ENCODE measurements at regions not wholly inside any gene's neighbourhood (a gene's known extent, or its start where the extent isn't known, plus 50 kb on each side); places are given as distances from the start of the nearest gene placed in this dataset.

DNA sequence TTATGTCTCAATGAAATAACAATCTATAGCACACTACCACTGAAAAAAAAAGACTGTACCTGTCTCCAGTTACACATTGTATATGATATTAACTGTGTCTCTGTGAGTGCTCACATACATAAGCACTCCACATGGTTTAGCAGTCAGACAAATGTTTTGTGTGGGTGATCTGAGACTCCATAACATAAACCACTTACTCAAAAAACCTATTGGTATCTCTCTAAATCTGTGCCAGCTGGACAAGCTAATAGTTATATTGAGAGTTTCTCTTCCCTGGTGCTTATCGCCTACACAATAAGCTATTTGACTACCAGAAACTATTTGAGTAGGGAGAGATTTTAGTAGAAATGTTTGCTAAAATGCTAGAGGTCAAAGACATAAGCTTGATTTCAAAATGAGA, 190.1 kb upstream of the AGR3 start:
- TF ChIP-seq CTCF (IDR thresholded peaks at IDR 0.05; ENCODE audit: low read depth, low read length): no peak

DNA sequence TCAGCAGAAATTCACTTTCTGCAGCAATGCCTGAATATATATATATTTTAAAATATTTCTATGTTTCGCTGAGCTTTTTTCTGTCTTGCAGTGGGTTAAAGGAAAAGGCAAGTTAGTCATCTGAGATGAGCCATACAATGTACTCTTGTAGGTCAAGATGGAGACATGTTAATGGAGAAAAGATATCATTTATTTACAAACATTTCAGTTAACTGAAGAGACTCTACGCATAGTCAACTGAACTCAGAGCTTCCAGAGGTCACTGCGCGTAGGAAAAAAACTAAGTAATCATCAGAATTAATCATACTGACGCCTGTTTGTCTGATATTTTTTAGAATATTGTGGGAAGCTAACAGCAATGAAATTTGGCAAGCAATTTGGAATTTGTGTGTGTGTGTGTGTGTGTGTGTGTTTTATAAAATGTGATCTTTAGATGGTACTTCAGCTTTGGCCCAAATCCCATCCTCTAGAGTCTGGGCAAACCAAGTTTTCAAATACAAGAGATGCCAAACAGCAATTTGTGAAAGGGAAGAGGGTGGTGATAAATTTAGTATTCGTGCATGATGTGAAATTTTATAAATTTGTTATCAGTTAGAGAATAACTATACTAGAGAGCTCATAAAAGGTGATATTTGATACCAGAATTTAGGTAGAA, 193.9 kb upstream of the AGR3 start:
- Histone ChIP-seq H3K27me3 (no peaks in the 10 kb centered on the region), H3K36me3 (no peaks in the 10 kb centered on the region), H3K4me3 (no peak overlapping the region), H3K27ac (no peak overlapping the region), H3K9me3 (ENCODE audit: low read depth) (no peaks in the 10 kb centered on the region), H3K4me1 (ENCODE audit: low read depth) (no peaks in the 10 kb centered on the region)
- no peak for TF ChIP-seq CTCF (IDR thresholded peaks at IDR 0.05; ENCODE audit: low read depth, low read length)
- DNase-seq (ENCODE audit: low read depth in 1 of 2, low spot score in 1 of 2): no peak

More for the DNA sequence above, 190.1 kb upstream of the AGR3 start:
- H3K27ac ChIP-seq: no peak overlapping the region
- H3K9me3 ChIP-seq (ENCODE audit: low read depth): no peaks in the 10 kb centered on the region
- no peak for DNase-seq (ENCODE audit: low read depth in 1 of 2, low spot score in 1 of 2)
- no peak overlapping the region for H3K4me3 ChIP-seq
- H3K27me3 ChIP-seq: no peaks in the 10 kb centered on the region
- no peaks in the 10 kb centered on the region for H3K36me3 ChIP-seq
- no peaks in the 10 kb centered on the region for H3K4me1 ChIP-seq (ENCODE audit: low read depth)

DNA sequence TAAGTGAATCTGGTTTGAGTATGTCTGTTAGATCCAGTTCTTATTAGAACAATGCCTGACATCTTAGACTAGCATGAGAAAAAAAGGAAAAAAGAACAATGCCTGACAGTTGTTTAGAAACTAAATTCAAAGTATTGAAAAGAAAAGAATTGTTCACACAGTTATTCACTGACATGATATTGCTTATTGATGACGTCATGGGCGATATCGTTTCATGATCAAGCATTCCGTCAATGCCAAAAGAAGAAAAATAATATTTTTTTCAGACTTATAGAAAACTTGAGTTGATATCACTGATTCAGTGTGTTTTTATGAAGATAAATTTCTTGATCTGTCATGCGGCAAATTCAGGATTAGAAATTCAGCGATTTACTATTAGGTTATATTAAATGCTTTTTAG, 196.5 kb upstream of the AGR3 start:
- no peak for DNase-seq (ENCODE audit: low read depth in 1 of 2, low spot score in 1 of 2)
- Histone ChIP-seq H3K4me1 (ENCODE audit: low read depth) (no peaks in the 10 kb centered on the region), H3K36me3 (no peaks in the 10 kb centered on the region), H3K4me3 (no peak overlapping the region), H3K27me3 (no peaks in the 10 kb centered on the region), H3K27ac (no peak overlapping the region), H3K9me3 (ENCODE audit: low read depth) (no peaks in the 10 kb centered on the region)
- no peak for TF ChIP-seq CTCF (IDR thresholded peaks at IDR 0.05; ENCODE audit: low read depth, low read length)

DNA sequence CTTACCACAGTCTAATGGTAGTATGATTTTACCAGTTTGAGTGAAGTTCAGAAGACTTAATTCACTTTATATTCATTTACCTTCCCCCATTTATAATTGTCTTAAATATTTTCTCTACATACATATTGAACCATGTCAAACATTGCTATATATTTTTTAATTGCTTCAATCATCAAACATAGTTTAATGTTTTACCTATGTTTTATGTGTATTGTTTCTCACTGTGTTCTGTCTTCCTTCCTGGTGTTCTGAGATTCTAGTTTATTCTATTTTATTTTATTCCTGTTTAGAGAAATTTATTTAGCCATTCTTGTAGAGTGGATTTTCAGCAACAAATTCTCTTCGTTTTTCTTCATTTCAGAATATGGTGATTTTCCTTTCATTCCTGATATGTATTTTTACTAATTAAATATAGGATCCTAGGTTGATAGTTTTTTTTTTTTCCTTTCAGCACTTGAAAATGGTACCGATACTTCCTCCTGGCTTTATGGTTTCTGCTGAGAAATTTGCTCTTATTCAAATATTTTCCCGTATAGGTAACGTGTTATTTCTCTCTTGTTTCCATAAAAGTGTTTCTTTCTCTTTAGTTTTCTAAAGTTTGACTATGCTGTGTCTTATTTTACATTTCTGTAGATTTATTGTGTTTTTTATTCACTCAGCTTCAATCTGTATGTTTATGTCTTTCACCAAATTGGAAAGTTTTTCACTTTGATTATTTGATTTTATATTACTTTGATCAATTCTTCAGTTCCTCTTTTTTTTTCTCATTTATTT, 201.8 kb upstream of the AGR3 start:
- no peak for DNase-seq (ENCODE audit: low read depth in 1 of 2, low spot score in 1 of 2)
- Histone ChIP-seq H3K36me3 (no peaks in the 10 kb centered on the region), H3K9me3 (ENCODE audit: low read depth) (no peaks in the 10 kb centered on the region), H3K27me3 (no peaks in the 10 kb centered on the region), H3K27ac (no peak overlapping the region), H3K4me3 (no peak overlapping the region), H3K4me1 (ENCODE audit: low read depth) (no peaks in the 10 kb centered on the region)
- TF ChIP-seq CTCF (IDR thresholded peaks at IDR 0.05; ENCODE audit: low read depth, low read length): no peak

- TF ChIP-seq CTCF (IDR thresholded peaks at IDR 0.05; ENCODE audit: low read depth, low read length): no peak
- Histone ChIP-seq H3K4me3 (no peak overlapping the region), H3K4me1 (ENCODE audit: low read depth) (no peaks in the 10 kb centered on the region), H3K27ac (no peak overlapping the region), H3K27me3 (no peaks in the 10 kb centered on the region), H3K9me3 (ENCODE audit: low read depth) (no peaks in the 10 kb centered on the region), H3K36me3 (no peaks in the 10 kb centered on the region)
- DNase-seq (ENCODE audit: low read depth in 1 of 2, low spot score in 1 of 2): no peak
These were observed 202.3 kb upstream of the AGR3 start for GRCh38 chr7:17084166-17084475.

Data from cardiac muscle cell (in vitro differentiated cells and primary cell).